SU-DHL-6 (cell line): ENCODE measurements at regions not wholly inside any gene's neighbourhood (a gene's known extent, or its start where the extent isn't known, plus 50 kb on each side); places are given as distances from the start of the nearest gene placed in this dataset.

ENCODE experiments used
- H2AFZ ChIP-seq: fragments of 200-600 bp; sonication (generic); 2 replicates; pipeline ENCODE4 v1.6.1; 2014; ENCODE audit warnings: low read depth, mild to moderate bottlenecking, moderate library complexity, mixed read lengths, antibody characterized with exemption, low read length; ENCODE audit not compliant: severe bottlenecking
- H3F3A ChIP-seq: fragments of 200-600 bp; shearing (Covaris generic); 2 replicates; pipeline ENCODE4 v1.6.0; 2016; ENCODE audit warnings: antibody characterized with exemption, mild to moderate bottlenecking; ENCODE audit not compliant: insufficient read depth
- H3K27ac ChIP-seq: fragments of 200-600 bp; sonication (generic); 2 replicates; pipeline ENCODE4 v1.5.1; 2016; ENCODE audit warnings: low read depth, mild to moderate bottlenecking, low read length, moderate library complexity, mixed read lengths
- H3K27me3 ChIP-seq: fragments of 200-600 bp; sonication (generic), shearing (Covaris generic); 2 replicates; pipeline ENCODE4 v1.6.0; 2014; ENCODE audit warnings: mild to moderate bottlenecking, low read length
- H3K36me3 ChIP-seq: fragments of 200-600 bp; sonication (generic); 2 replicates; pipeline ENCODE4 v1.6.1; 2014; ENCODE audit warnings: mild to moderate bottlenecking, low read length, mixed read lengths
- H3K4me2 ChIP-seq: fragments of 300-600, 200-600 bp; shearing (Covaris generic), sonication (generic); 2 replicates; pipeline ENCODE4 v1.6.0; 2014; ENCODE audit warnings: low read length, low read depth, mild to moderate bottlenecking; ENCODE audit not compliant: poor library complexity, severe bottlenecking
- H3K4me3 ChIP-seq: fragments of 200-600 bp; sonication (generic); 2 replicates; pipeline ENCODE4 v1.5.1; 2014; ENCODE audit warnings: antibody characterized with exemption, low read length, mild to moderate bottlenecking, mixed read lengths; ENCODE audit not compliant: insufficient read depth, poor library complexity, severe bottlenecking
- H3K79me2 ChIP-seq: fragments of 200-600 bp; sonication (generic); 2 replicates; pipeline ENCODE4 v1.6.1; 2014; ENCODE audit warnings: mild to moderate bottlenecking, low read length, moderate library complexity; ENCODE audit not compliant: insufficient read depth
- H3K9ac ChIP-seq: fragments of 200-600 bp; sonication (generic); 2 replicates; pipeline ENCODE4 v1.7.0; 2014; ENCODE audit warnings: mild to moderate bottlenecking, low read length
- H3K9me2 ChIP-seq: fragments of 200-600 bp; sonication (generic); replicated peaks from 2 replicates; pipeline ENCODE4 v1.6.1; 2014; ENCODE audit warnings: low read length; ENCODE audit not compliant: insufficient read depth
- H3K9me3 ChIP-seq: fragments of 200-600 bp; sonication (generic); 2 replicates; pipeline ENCODE4 v1.6.1; 2014; ENCODE audit warnings: low read length, mixed read lengths; ENCODE audit not compliant: insufficient read depth
- H4K20me1 ChIP-seq: fragments of 200-600 bp; sonication (generic); 2 replicates; pipeline ENCODE4 v1.6.1; 2014; ENCODE audit warnings: low read depth, mild to moderate bottlenecking, antibody characterized with exemption, low read length, moderate library complexity, mixed read lengths
- CTCF ChIP-seq: fragments of 200-600 bp; sonication (generic); IDR thresholded peaks from one replicate; pipeline ENCODE4 v1.5.1; 2017; ENCODE audit warnings: antibody characterized with exemption, mild to moderate bottlenecking, low read length, moderate library complexity; ENCODE audit not compliant: insufficient read depth, poor library complexity, severe bottlenecking
- EZH2phosphoT487 ChIP-seq: fragments of 200-600 bp; sonication (generic), shearing (Covaris generic); conservative IDR thresholded peaks from 2 replicates; pipeline ENCODE4 v1.6.1; 2018; ENCODE audit warnings: mild to moderate bottlenecking, antibody characterized with exemption, low read length, moderate library complexity, mixed read lengths

GRCh38 chr1:10957133-10957532, 55.3 kb upstream of the TARDBP start:
- no peaks in the 10 kb centered on the region for H3K79me2 ChIP-seq
- no peaks in the 10 kb centered on the region for H3K27me3 ChIP-seq
- no peaks in the 10 kb centered on the region for H4K20me1 ChIP-seq
- no peaks in the 10 kb centered on the region for H3K9me2 ChIP-seq
- H3K36me3 ChIP-seq: no peaks in the 10 kb centered on the region
- H3K27ac ChIP-seq: no peak overlapping the region
- no peaks in the 10 kb centered on the region for H3K9me3 ChIP-seq
- no peak overlapping the region for H3K4me3 ChIP-seq
- no peak for TF ChIP-seq EZH2phosphoT487
- no peak for TF ChIP-seq CTCF
- no peak overlapping the region for H2AFZ ChIP-seq
- H3F3A ChIP-seq: no peaks in the 10 kb centered on the region
- no peak overlapping the region for H3K9ac ChIP-seq
- H3K4me2 ChIP-seq: no peak overlapping the region

GRCh38 chr1:10958614-10959013, 53.8 kb upstream of the TARDBP start:
- TF ChIP-seq EZH2phosphoT487: no peak
- no peak for TF ChIP-seq CTCF
- H3K36me3 ChIP-seq: no peaks in the 10 kb centered on the region
- no peaks in the 10 kb centered on the region for H3K79me2 ChIP-seq
- H3K9ac ChIP-seq: no peak overlapping the region
- H3F3A ChIP-seq: no peaks in the 10 kb centered on the region
- no peaks in the 10 kb centered on the region for H3K27me3 ChIP-seq
- H3K27ac ChIP-seq: no peak overlapping the region
- H3K9me3 ChIP-seq: no peaks in the 10 kb centered on the region
- H3K4me2 ChIP-seq: no peak overlapping the region
- no peak overlapping the region for H2AFZ ChIP-seq
- H3K4me3 ChIP-seq: no peak overlapping the region
- no peaks in the 10 kb centered on the region for H3K9me2 ChIP-seq
- H4K20me1 ChIP-seq: no peaks in the 10 kb centered on the region

GRCh38 chr1:10960411-10961299, 51.8 kb upstream of the TARDBP start:
- H3K9ac ChIP-seq: no peak overlapping the region
- no peak overlapping the region for H3K27ac ChIP-seq
- no peaks in the 10 kb centered on the region for H3K9me2 ChIP-seq
- H3K36me3 ChIP-seq: no peaks in the 10 kb centered on the region
- H3K27me3 ChIP-seq: no peaks in the 10 kb centered on the region
- no peaks in the 10 kb centered on the region for H3F3A ChIP-seq
- H3K79me2 ChIP-seq: no peaks in the 10 kb centered on the region
- H4K20me1 ChIP-seq: no peaks in the 10 kb centered on the region
- no peak for TF ChIP-seq EZH2phosphoT487
- peak; percentile 89 for TF ChIP-seq CTCF
- H3K9me3 ChIP-seq: no peaks in the 10 kb centered on the region
- no peak overlapping the region for H3K4me2 ChIP-seq
- H2AFZ ChIP-seq: no peak overlapping the region
- no peak overlapping the region for H3K4me3 ChIP-seq
